ENCODE measurements at regions not wholly inside any gene's neighbourhood (a gene's known extent, or its start where the extent isn't known, plus 50 kb on each side); places are given as distances from the start of the nearest gene placed in this dataset.

DNA sequence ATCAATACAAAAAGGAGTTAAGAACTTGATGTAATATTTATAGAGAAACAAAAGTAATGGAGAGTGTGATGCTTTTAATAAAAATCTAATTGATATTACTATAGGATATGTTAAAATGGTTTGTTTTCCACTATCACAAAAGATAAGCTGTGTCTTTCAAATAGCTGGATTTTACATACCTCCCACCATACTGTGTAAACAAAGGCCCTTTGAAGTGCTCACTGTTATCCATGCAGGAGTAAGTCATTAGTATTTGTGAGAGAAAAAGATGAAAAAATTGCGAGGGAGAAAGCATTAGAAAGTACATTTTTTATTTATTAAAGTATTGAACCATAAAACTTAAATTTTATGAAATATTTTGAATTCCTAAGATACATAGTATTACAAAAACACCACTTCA, 733.0 kb downstream of the GRIK2 start:
- DNase-seq, result no peak

DNA sequence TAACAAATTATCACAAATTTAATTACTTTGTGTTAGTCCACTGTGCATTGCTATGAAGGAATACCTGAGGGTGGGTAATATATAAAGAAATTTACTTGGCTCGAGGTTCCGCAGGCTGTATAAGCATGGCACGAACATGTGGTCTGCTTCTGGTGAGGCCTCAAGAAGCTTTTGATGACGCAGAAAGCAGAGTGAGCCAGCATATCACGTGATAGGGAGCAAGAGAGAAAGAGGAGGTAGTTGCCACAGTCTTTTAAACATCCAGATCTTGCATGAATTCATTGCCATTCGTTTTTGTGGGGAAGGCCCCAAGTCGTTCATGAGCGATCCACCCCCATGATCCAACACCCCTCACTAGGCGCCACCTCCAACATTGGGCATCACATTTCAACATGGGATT, 733.7 kb downstream of the GRIK2 start:
- DNase-seq, result no peak

DNA sequence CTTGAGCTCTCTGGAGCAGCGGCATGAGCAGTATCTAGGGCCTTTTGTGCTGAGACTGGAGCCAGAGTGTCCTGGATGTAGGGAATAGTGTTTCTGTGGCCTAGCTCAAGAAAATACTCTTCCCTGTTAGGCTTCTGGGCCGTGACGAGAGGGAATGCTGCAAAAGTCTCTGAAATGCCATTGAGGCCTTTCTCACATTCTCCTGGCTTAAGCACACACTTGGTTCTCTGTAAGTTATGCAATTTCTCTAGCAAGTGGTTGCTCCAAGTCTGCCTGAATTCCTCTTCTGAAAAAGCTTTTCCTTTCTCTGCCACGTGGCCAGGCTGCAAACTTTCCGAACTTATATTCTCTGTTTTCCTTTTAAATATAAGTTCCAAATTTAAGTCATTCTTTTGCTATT, 744.4 kb downstream of the GRIK2 start:
- no peak for DNase-seq

DNA sequence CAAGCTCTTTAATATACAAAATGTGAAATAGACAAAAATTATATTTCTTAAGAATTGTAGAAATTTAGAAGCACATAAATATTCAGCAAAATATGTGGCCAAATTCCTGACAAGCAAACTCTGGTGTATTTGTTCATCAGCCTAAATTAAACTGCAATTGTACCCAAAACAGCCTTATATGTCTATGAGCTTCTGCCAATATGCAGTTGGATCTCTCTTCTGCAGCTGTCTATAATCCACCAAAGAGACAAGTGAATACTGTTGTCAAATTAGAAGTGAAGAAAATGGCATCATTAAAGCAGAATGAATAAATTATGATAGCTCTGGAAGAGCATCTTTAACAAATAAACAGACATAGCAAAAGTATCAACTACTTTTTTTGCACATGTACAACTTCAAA, 755.7 kb downstream of the GRIK2 start:
- DNase-seq, result no peak

DNA sequence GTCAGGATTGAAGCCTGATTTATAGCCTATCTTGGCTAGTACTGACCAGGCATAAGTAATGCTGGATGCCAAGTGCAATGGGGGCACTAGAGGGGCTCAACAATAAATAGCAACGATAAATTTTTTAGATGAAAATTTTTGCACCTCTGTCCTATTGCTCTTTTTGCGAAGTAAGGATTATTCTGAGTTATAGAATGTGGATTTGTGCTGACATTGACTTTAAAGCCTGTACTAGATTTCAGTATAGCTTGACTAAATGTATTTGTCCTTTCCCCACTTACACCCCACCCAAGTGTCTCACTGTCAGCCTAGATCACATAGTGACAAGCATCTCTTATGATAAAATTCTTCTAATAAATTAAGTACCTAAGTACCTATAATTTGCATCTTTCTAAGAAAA, 757.0 kb downstream of the GRIK2 start:
- no peak for DNase-seq

DNA sequence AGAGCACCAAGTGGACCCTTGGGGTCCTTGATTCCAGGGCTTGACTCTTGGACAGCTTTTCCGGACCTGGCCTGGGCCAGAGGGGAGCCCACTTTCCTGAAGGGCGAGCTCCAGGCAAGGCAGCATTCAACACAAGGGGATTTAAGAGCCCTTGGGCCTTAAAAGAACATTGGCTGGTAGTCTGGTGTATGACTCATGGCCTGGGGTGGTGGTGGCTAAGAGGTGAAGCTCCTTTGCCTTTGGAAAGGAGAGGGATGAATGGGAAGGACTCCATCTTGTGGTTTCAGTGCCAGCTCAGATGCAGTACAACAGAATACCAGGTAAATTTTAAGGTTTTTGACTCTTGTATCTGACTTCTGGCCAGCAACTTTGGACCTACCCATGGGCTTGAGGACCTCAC, 760.7 kb downstream of the GRIK2 start:
- DNase-seq, result no peak

DNA sequence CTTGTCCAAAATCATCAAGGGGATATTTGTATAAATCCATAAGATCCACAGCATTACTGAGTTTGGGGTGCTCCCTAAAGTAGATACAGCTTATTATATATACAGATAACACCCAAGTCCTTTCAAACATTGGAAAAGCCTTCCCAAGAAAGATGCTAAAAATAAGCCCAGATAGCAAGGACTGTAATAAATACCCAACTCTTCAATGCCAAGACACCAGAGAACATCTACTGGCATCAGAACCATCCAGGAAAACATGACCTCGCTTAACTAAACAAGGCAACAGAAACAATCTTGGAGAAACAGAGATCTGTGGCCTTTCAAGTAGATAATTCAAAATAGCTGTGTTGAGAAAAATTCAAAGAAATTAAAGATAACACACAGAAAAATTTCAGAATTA, 761.4 kb downstream of the GRIK2 start:
- DNase-seq, result no peak

DNA sequence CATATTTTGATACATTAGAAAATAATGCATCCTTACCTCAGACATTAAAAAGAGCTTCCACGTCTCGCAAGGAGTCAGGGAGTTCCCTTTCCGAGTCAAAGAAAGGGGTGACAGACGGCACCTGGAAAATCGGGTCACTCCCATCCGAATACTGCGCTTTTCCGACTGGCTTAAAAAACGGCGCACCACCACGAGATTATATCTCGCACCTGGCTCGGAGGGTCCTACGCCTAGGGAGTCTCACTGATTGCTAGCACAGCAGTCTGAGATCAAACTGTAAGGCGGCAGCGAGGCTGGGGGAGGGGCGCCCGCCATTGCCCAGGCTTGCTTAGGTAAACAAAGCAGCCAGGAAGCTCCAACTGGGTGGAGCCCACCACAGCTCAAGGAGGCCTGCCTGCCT, 776.3 kb downstream of the GRIK2 start:
- DNase-seq, result peak; percentile 83

DNA sequence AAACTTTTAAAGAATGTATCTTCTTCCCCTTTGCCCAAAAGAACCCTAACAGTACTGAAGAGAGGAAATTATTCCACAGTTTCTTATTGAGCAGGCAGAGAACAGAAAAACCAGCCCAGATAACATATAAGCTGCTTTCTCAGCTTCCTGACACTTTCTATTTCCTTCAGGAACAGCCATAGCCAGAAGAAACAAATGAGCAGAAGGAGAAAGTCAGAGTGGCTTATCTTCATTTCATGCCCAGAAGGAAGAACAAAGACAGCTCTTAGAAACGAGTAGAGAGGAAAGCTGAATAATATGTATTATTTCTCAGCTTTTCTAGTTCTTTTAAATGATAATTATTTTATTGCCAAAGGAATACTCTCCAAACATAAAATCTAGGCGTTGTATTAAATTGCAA, 793.7 kb downstream of the GRIK2 start:
- DNase-seq, result no peak

DNA sequence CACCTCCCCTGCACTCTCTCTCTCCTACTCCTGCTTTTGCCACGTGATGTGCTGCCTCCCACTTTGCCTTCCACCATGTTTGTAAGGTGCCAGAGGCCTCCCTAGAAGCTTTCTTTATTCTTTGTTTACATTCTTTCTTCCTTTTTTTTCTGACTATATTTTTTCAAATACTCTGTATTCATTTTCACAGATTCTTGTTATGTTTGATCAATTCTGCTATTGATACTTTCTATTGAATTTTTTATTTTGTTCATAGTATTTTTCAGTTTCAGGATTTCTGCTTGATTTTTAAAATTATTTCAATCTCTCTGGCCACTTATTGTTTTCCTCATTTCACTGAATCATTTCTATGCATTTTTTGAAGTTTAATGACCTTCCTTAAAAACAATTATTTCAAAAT, 801.8 kb downstream of the GRIK2 start:
- no peak for DNase-seq

DNA sequence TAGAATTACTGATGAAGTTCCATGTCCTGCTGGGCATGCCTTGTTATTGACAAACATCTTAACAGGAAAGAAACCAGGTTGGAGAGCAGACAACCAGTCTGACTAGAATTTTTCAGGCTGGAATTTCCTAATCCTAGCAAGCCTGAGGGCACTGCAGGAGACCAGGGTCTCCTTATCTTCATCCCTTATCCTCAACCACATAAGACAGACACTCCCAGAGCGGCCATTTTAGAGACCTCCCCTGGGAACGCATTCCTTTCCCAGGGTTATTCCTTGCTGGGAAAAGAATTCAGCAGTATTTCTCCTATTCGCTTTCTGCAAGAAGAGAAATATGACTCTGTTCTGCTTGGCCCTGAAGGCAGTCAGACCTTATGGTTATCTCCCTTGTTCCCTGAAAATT, 803.7 kb downstream of the GRIK2 start:
- no peak for DNase-seq

DNA sequence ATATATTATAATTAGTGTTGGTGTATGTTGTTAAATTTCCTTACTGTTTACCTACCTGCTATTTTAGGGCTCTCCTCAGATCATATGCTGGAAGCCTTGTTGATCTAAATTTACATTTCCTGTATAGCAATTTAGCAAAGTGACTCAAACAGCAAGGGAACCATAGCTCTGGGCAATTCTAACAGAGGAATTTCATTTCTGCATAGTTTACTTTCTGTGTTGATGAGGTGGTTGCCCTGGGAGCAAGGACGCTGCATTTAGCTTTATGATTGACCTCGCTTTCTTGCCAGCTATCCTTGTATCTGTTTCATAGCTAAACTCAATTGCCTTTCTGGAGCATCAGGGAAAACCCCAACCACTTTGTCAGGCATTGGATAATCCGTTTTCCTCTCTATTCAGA, 810.8 kb downstream of the GRIK2 start:
- DNase-seq, result no peak

DNA sequence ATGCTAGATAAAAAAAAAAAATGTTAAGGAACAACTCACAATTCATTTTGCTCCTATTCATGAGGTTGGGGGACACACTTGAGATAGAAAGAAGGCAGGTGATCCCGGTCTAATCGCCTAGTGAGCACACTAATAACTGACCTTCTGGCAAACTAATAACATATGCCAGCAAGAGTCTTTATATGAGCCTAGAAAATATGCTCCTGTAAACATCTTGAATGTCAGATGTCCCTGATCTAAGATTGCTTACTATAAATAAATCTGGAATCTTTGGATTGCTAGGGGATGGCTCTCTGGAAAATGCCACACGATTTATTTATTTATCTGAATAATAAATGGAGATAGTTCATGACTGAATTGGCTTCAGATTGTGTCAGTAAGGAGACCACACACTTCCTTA, 821.9 kb downstream of the GRIK2 start:
- peak; percentile 14 for DNase-seq

DNA sequence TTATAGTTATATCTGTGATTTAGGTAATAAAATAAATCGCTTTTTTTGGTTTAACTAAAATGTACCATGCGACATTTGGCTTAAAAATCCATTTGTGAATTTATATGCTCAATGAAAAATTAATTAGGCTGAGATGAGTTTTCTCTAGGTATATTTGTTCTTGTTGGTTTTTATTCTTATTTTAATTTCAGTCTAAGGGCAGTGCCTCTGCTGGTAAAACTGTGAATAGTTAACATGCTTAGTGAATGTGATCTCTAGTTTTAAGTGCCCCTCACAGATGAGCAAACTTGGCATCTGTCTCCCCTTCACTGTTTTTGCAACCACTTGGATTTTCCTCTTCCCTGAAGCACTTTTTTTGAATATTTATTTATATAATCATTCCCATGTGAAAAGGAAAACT, 822.7 kb downstream of the GRIK2 start:
- peak; percentile 42 for DNase-seq

DNA sequence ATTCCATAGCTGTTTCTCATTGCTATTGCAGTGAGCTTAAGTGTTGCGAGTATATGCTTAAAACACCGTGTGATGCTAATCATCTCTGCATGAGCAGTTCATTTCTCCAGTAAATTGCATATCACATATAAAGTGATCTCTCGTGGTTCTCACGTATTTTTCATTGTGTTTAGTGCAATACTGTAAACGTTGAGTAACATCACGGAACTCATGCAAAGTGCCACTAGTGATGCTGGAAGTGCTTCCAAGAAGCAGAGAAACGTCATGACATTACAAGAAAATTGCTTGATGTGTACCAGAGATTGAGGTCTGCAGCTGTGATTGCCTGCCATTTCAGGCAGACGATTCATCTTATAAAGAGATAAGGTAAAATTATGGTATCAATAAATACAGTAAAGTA, 830.4 kb downstream of the GRIK2 start:
- DNase-seq, result peak; percentile 15

DNA sequence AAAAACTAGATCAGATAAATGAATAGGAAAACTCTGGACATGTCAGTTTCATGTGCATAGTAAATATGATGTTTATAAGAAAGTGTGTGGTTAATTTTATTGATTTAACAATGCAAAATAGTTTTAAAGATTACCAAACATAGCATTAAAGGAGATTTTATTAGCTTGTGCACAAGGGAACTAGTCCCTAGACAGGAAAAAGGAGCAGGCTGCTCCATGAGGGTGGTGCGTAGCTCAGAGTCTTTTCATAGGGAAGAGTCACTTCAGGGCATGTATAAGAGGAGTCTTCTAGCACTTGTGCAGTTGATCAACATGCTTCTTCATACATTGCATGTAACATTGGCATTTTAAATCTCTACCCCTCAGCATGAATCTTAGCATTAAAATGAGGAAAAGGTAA, 835.8 kb downstream of the GRIK2 start:
- no peak for DNase-seq
